Keratinocyte (primary cell): ENCODE measurements at regions not wholly inside any gene's neighbourhood (a gene's known extent, or its start where the extent isn't known, plus 50 kb on each side); places are given as distances from the start of the nearest gene placed in this dataset.

ENCODE experiments used
- CTCF ChIP-seq, 3 experiments: IDR thresholded peaks in 1 of 3; conservative IDR thresholded peaks in 1 of 3; optimal IDR thresholded peaks in 1 of 3; 2 replicates in 2 of 3; 3 replicates in 1 of 3; pipeline versions ENCODE3 to v1.5.1; 2011; ENCODE audit warnings: low read length in 3 of 3, mild to moderate bottlenecking in 3 of 3, moderate library complexity in 2 of 3, control low read depth in 1 of 3, inconsistent platforms in 1 of 3; ENCODE audit not compliant: insufficient read depth in 2 of 3; ENCODE audit errors: extremely low read depth in 1 of 3
- EZH2 ChIP-seq: IDR thresholded peaks from one replicate; pipeline ENCODE4 v1.6.1; 2012; ENCODE audit warnings: inconsistent platforms, mild to moderate bottlenecking, low read length, moderate library complexity

GRCh38 chr14:101451166-101451565 is 110.1 kb upstream of the DIO3 start:
- TF ChIP-seq CTCF (optimal IDR thresholded peaks at IDR 0.05 in 1 of 3, IDR thresholded peaks at IDR 0.05 in 1 of 3, conservative IDR thresholded peaks at IDR 0.05 in 1 of 3; ENCODE audit: extremely low read depth in 1 of 3, insufficient read depth in 2 of 3, low read length in 3 of 3): no peak
- TF ChIP-seq EZH2: no peak
